NCI-H460 (cell line): ENCODE measurements at regions not wholly inside any gene's neighbourhood (a gene's known extent, or its start where the extent isn't known, plus 50 kb on each side); places are given as distances from the start of the nearest gene placed in this dataset.

Source experiments
- DNase-seq: peaks from one replicate; pipeline ENCODE4 v3.0.0-alpha.2; 2016; ENCODE audit warnings: low read depth; ENCODE audit errors: extremely low read depth

GRCh38 chr12:105974738-105975137, 164.0 kb downstream of the NUAK1 start:
- no peak for DNase-seq

- DNase-seq = no peak
Measured at GRCh38 chr12:105975351-105975750, 163.4 kb downstream of the NUAK1 start.

- DNase-seq = no peak
Measured at GRCh38 chr12:105977236-105977635, 161.5 kb downstream of the NUAK1 start.

GRCh38 chr12:105977652-105978051, 161.1 kb downstream of the NUAK1 start:
- no peak for DNase-seq

- DNase-seq = no peak
Measured at GRCh38 chr12:105978276-105978675, 160.5 kb downstream of the NUAK1 start.

- DNase-seq = no peak
Measured at GRCh38 chr12:105978686-105979085, 160.1 kb downstream of the NUAK1 start.

- no peak for DNase-seq
Measured at GRCh38 chr12:105980085-105980484, 158.7 kb downstream of the NUAK1 start.

- DNase-seq = no peak
Measured at GRCh38 chr12:105980533-105980932, 158.2 kb downstream of the NUAK1 start.

GRCh38 chr12:105982022-105982421, 156.7 kb downstream of the NUAK1 start:
- no peak for DNase-seq

- DNase-seq = no peak
Measured at GRCh38 chr12:105983622-105984320, 155.0 kb downstream of the NUAK1 start.

- no peak for DNase-seq
Measured at GRCh38 chr12:105985383-105985782, 153.4 kb downstream of the NUAK1 start.

- DNase-seq = no peak
Measured at GRCh38 chr12:105986779-105987684, 151.7 kb downstream of the NUAK1 start.

GRCh38 chr12:105987685-105988035, 151.1 kb downstream of the NUAK1 start:
- no peak for DNase-seq

- no peak for DNase-seq
Measured at GRCh38 chr12:105992849-105993740, 145.7 kb downstream of the NUAK1 start.

- no peak for DNase-seq
Measured at GRCh38 chr12:105993766-105994555, 144.8 kb downstream of the NUAK1 start.

- no peak for DNase-seq
Measured at GRCh38 chr12:105995961-105996431, 142.8 kb downstream of the NUAK1 start.

GRCh38 chr12:105998561-105998960, 140.2 kb downstream of the NUAK1 start:
- no peak for DNase-seq

- no peak for DNase-seq
Measured at GRCh38 chr12:106000382-106001104, 138.2 kb downstream of the NUAK1 start.

- no peak for DNase-seq
Measured at GRCh38 chr12:106001105-106001836, 137.5 kb downstream of the NUAK1 start.
